GM12878 (cell line): ENCODE measurements at regions not wholly inside any gene's neighbourhood (a gene's known extent, or its start where the extent isn't known, plus 50 kb on each side); places are given as distances from the start of the nearest gene placed in this dataset.

Experiments
- ASH2L ChIP-seq: fragments of 300-600, 200-600 bp; sonication (generic); IDR thresholded peaks from 2 replicates; pipeline ENCODE4 v1.6.1; 2017; ENCODE audit warnings: low read depth, mild to moderate bottlenecking, borderline replicate concordance
- BHLHE40 ChIP-seq, 2 experiments: fragments of 450-650 bp in 1 of 2; IDR thresholded peaks; 2 replicates each; pipeline ENCODE4 v1.6.1; 2011 to 2017; ENCODE audit warnings: low read depth in 2 of 2, borderline replicate concordance in 1 of 2, improper control_type of control experiment in 1 of 2, low read length in 1 of 2, mild to moderate bottlenecking in 1 of 2
- BRCA1 ChIP-seq: IDR thresholded peaks from 2 replicates; pipeline ENCODE4 v1.6.1; 2011; ENCODE audit warnings: low read depth, low read length, improper control_type of control experiment
- CEBPB ChIP-seq, 2 experiments: fragments of 150-350 bp in 1 of 2; IDR thresholded peaks; 2 replicates each; pipeline ENCODE4 v1.6.1; 2012 to 2014; ENCODE audit warnings: low read depth in 2 of 2, low read length in 2 of 2, borderline replicate concordance in 1 of 2, inconsistent platforms in 1 of 2
- CHD4 ChIP-seq: fragments of 200-600 bp; sonication (generic); IDR thresholded peaks from 2 replicates; pipeline ENCODE4 v1.6.1; 2016; ENCODE audit warnings: mild to moderate bottlenecking
- CREM ChIP-seq: IDR thresholded peaks from 2 replicates; pipeline ENCODE4 v1.6.1; 2014; ENCODE audit warnings: antibody characterized with exemption, low read depth
- CTCF ChIP-seq, 3 experiments: IDR thresholded peaks in 2 of 3; conservative IDR thresholded peaks in 1 of 3; 2 replicates each; pipeline ENCODE4 v1.5.1; 2011; ENCODE audit warnings: low read depth in 3 of 3, low read length in 3 of 3, mild to moderate bottlenecking in 3 of 3, control low read depth in 2 of 3, moderate library complexity in 2 of 3, inconsistent platforms in 1 of 3, mixed read lengths in 1 of 3; ENCODE audit not compliant: control insufficient read depth in 2 of 3, insufficient read depth in 1 of 3; ENCODE audit errors: extremely low read depth in 1 of 3
- POLR2AphosphoS5 ChIP-seq: IDR thresholded peaks from 2 replicates; pipeline ENCODE4 v1.6.1; 2011; ENCODE audit warnings: mild to moderate bottlenecking, low read length, inconsistent platforms
- ZNF274 ChIP-seq: IDR thresholded peaks from one replicate; pipeline ENCODE4 v1.8.0; 2011; ENCODE audit not compliant: insufficient read length, insufficient read depth
- ZNF687 ChIP-seq: fragments of 450-650 bp; IDR thresholded peaks from 2 replicates; pipeline ENCODE4 v1.6.1; 2017; ENCODE audit warnings: mild to moderate bottlenecking, moderate library complexity
- TF ChIP-seq, protein P1 (sequence below): fragments of 450-650 bp; IDR thresholded peaks from 2 replicates; pipeline ENCODE4 v1.6.1; 2017; ENCODE audit warnings: mild to moderate bottlenecking, moderate library complexity

- TF ChIP-seq ZNF687 (no peak), CTCF (IDR thresholded peaks at IDR 0.05 in 2 of 3, conservative IDR thresholded peaks at IDR 0.05 in 1 of 3; ENCODE audit: control insufficient read depth in 2 of 3, extremely low read depth in 1 of 3, insufficient read depth in 1 of 3, low read depth in 3 of 3, low read length in 3 of 3) (no peak), BRCA1 (no peak), ZNF274 (no peak), ASH2L (no peak), CHD4 (no peak), POLR2AphosphoS5 (no peak), CREM (no peak), CEBPB (IDR thresholded peaks at IDR 0.05; ENCODE audit: borderline replicate concordance in 1 of 2, low read depth in 2 of 2, low read length in 2 of 2) (no peak), BHLHE40 (IDR thresholded peaks at IDR 0.05; ENCODE audit: borderline replicate concordance in 1 of 2, low read depth in 2 of 2, low read length in 1 of 2) (no peak)
- TF ChIP-seq, protein P1, sequence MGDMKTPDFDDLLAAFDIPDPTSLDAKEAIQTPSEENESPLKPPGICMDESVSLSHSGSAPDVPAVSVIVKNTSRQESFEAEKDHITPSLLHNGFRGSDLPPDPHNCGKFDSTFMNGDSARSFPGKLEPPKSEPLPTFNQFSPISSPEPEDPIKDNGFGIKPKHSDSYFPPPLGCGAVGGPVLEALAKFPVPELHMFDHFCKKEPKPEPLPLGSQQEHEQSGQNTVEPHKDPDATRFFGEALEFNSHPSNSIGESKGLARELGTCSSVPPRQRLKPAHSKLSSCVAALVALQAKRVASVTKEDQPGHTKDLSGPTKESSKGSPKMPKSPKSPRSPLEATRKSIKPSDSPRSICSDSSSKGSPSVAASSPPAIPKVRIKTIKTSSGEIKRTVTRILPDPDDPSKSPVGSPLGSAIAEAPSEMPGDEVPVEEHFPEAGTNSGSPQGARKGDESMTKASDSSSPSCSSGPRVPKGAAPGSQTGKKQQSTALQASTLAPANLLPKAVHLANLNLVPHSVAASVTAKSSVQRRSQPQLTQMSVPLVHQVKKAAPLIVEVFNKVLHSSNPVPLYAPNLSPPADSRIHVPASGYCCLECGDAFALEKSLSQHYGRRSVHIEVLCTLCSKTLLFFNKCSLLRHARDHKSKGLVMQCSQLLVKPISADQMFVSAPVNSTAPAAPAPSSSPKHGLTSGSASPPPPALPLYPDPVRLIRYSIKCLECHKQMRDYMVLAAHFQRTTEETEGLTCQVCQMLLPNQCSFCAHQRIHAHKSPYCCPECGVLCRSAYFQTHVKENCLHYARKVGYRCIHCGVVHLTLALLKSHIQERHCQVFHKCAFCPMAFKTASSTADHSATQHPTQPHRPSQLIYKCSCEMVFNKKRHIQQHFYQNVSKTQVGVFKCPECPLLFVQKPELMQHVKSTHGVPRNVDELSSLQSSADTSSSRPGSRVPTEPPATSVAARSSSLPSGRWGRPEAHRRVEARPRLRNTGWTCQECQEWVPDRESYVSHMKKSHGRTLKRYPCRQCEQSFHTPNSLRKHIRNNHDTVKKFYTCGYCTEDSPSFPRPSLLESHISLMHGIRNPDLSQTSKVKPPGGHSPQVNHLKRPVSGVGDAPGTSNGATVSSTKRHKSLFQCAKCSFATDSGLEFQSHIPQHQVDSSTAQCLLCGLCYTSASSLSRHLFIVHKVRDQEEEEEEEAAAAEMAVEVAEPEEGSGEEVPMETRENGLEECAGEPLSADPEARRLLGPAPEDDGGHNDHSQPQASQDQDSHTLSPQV, result no peak
These were observed 288.1 kb downstream of the DUSP6 start for GRCh38 chr12:89064151-89064550.
